Fibroblast of mammary gland (primary cell): ENCODE measurements at regions not wholly inside any gene's neighbourhood (a gene's known extent, or its start where the extent isn't known, plus 50 kb on each side); places are given as distances from the start of the nearest gene placed in this dataset.

ENCODE experiments used
- DNase-seq: peaks from one replicate; pipeline ENCODE4 v3.0.0-alpha.2; 2010; ENCODE audit warnings: low read depth
- H3K4me3 ChIP-seq: 2 replicates; pipeline ENCODE4 v1.5.1; 2011; ENCODE audit warnings: low read depth, mild to moderate bottlenecking, low read length, moderate library complexity; ENCODE audit not compliant: control insufficient read depth
- TF ChIP-seq, protein P1 (sequence below): conservative IDR thresholded peaks from 2 replicates; pipeline ENCODE4 v1.5.1; 2011; ENCODE audit warnings: low read depth, low read length, inconsistent platforms; ENCODE audit not compliant: control insufficient read depth, insufficient read depth

DNA sequence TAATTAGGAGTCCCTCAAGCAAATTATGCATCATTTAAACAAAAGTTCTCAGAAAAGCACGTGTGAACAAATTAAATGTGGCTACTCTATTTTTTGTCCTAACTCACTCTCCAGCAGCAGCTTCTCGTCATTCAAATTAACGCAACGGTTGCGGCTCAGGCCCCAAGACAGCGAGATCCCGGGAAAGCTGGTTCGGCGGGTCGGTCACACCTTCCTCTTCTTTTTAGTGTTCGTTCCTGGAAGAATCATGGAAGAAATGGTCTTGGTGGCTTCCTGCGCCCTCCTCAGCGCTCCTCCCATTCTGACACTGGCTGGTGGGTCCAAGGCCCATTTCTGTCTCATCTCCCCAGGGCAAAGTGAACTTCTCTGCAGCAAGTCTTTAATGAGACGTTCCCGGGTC is 382.8 kb upstream of the IRX1 start:
- no peak overlapping the region for H3K4me3 ChIP-seq
- TF ChIP-seq, protein P1, sequence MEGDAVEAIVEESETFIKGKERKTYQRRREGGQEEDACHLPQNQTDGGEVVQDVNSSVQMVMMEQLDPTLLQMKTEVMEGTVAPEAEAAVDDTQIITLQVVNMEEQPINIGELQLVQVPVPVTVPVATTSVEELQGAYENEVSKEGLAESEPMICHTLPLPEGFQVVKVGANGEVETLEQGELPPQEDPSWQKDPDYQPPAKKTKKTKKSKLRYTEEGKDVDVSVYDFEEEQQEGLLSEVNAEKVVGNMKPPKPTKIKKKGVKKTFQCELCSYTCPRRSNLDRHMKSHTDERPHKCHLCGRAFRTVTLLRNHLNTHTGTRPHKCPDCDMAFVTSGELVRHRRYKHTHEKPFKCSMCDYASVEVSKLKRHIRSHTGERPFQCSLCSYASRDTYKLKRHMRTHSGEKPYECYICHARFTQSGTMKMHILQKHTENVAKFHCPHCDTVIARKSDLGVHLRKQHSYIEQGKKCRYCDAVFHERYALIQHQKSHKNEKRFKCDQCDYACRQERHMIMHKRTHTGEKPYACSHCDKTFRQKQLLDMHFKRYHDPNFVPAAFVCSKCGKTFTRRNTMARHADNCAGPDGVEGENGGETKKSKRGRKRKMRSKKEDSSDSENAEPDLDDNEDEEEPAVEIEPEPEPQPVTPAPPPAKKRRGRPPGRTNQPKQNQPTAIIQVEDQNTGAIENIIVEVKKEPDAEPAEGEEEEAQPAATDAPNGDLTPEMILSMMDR = no peak
- no peak for DNase-seq

DNA sequence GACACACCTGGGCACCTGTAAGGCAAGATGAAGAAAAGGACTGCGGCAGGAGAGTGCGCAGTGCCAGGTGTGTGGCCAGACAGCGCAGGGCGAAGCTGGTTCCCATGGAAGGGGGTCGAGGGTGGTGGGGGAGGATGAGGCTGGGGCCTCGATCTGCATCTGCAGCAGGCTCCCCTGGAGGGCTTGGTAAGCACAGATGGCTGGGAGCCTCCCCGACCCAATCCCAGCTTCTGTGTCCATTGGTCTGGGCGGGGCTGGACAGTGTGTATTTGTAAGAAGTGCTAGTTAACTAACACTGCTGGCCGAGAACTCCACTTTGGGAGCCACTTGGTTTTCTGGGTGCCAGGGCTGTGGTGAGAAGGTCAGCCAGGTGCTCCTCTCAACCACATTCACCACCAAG is 385.1 kb upstream of the IRX1 start:
- no peak overlapping the region for H3K4me3 ChIP-seq
- no peak for DNase-seq
- TF ChIP-seq, protein P1 = no peak

DNA sequence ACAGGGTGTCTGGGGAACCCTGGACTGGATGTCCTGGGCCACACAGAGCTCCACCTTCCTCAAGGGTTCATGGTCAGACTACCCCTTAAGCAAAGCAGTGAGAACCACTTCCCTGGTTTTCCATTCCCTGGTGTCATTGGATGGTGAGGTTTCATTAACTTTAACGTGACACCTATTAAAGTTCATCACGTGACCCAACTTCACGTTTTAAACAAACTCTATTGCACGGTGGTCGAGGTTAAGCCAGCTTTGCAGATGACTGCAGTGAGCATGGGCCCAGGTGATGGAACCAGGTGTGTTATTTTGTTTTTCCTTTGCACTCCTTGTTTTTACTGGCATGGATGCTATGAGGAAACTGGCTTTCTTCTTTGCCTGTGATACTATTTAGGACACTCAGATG is 385.7 kb upstream of the IRX1 start:
- TF ChIP-seq, protein P1 = no peak
- no peak overlapping the region for H3K4me3 ChIP-seq
- DNase-seq = no peak

DNA sequence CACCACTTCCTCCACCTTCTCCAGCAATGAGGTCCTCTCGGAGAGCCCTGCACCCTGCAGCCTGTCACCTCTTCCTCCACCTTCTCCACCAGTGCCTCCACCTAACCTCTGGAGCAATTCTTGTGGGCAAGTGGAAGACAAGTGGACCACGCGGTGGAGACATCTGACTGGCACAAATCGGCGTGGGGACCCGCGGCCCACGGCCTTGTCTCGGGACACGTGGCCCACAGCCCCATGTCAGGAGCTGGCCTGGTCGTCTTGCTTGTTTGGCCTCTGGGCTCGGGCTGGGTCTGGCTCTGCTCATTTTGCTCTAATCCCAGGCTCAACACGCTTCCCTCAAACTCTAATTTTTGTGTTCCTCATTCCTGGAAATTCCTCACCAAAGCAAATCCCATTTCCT is 393.1 kb upstream of the IRX1 start:
- no peak for DNase-seq
- no peak overlapping the region for H3K4me3 ChIP-seq

DNA sequence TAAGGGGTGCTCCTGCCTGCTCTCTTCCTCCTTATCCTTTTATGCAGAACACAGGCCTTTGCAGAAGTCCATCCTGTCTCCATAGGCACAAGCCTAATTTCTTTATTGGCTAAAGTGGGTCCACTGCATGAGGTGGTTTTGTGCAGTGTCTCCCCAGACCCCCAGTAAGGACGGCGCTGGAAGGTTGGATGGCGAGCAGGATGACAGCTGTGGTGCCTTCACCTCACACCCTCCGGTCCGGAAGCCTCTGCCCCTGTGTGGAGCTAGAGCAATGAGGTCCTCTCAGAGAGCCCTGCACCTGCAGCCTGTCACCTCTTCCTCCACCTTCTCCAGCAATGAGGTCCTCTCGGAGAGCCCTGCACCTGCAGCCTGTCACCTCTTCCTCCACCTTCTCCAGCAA is 393.7 kb upstream of the IRX1 start:
- H3K4me3 ChIP-seq = no peak overlapping the region
- TF ChIP-seq, protein P1 = no peak
- no peak for DNase-seq

More for the DNA sequence above, 393.1 kb upstream of the IRX1 start:
- TF ChIP-seq, protein P1 = no peak

DNA sequence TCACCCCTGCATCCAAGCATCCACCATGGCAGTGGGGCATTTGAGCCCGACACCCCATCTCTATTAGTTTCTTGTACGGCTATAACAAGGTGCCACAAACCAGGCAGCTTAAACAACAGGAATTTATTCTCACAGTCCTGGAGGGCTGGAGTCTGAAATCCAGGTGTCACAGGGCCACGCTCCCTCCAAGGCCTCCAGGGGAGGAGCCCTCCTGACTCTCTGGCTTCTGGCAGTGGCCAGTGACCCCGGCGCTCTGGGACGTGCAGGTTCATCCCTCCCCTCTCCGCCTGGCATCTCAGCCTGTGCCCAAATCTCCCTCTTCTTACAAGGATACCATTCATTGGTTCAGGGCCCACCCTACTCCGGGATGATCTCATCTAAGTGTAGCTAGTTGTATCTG is 394.5 kb upstream of the IRX1 start:
- no peak overlapping the region for H3K4me3 ChIP-seq
- DNase-seq = no peak
- TF ChIP-seq, protein P1 = no peak
